ENCODE measurements at regions not wholly inside any gene's neighbourhood (a gene's known extent, or its start where the extent isn't known, plus 50 kb on each side); places are given as distances from the start of the nearest gene placed in this dataset.

- TF ChIP-seq, protein P1, sequence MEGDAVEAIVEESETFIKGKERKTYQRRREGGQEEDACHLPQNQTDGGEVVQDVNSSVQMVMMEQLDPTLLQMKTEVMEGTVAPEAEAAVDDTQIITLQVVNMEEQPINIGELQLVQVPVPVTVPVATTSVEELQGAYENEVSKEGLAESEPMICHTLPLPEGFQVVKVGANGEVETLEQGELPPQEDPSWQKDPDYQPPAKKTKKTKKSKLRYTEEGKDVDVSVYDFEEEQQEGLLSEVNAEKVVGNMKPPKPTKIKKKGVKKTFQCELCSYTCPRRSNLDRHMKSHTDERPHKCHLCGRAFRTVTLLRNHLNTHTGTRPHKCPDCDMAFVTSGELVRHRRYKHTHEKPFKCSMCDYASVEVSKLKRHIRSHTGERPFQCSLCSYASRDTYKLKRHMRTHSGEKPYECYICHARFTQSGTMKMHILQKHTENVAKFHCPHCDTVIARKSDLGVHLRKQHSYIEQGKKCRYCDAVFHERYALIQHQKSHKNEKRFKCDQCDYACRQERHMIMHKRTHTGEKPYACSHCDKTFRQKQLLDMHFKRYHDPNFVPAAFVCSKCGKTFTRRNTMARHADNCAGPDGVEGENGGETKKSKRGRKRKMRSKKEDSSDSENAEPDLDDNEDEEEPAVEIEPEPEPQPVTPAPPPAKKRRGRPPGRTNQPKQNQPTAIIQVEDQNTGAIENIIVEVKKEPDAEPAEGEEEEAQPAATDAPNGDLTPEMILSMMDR (conservative IDR thresholded peaks at IDR 0.05) = no peak
- TF ChIP-seq ZFX (IDR thresholded peaks at IDR 0.05) = no peak
- H3K27ac ChIP-seq = no peak overlapping the region
These were observed 63.8 kb upstream of the GATB start for GRCh38 chr4:151824656-151825055.

DNA sequence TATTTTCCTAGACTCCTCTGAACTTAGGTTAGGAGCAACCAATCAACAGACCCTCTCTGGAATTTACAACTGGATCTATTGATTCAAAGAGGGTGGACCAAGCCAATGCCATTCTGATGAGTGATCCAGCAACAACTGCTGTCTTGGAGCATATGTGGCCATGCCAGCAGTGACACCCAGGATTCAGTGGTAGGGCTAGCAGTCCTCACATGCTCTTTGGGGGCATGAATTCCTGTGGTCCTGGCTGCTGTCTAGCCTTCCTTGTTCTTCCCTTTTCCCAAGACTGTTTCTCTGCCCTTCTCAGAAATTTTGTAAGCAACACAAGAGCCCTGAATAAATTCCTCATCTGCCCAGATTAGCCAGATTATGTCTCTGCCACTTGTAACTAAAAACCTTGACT lies 61.5 kb upstream of the GATB start:
- H3K27ac ChIP-seq = no peak overlapping the region
- no peak for TF ChIP-seq ZFX (IDR thresholded peaks at IDR 0.05)
- TF ChIP-seq, protein P1 (conservative IDR thresholded peaks at IDR 0.05) = no peak

DNA sequence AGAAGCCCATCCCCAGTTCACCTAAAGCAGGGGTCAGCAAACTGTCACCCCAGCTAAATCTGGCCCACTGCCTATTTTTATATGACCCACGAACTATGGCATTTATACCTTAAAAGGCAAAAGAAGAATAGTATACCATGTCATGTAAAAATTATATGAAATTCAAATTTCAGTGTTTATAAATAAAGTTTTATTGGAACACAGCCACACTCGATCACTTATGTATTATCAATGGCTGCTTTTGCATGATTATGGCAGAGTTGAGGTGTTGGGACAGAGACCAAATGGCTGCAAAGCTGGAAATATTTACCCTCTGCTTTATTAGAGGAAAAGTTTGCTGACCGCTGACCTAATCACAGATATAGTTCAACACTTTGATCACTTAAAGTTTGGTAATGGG lies 59.2 kb upstream of the GATB start:
- TF ChIP-seq, protein P1 (conservative IDR thresholded peaks at IDR 0.05) = no peak
- no peak for TF ChIP-seq ZFX (IDR thresholded peaks at IDR 0.05)

GRCh38 chr4:151811403-151811802 lies 50.6 kb upstream of the GATB start:
- TF ChIP-seq, protein P1 (conservative IDR thresholded peaks at IDR 0.05) = no peak
- no peak for TF ChIP-seq ZFX (IDR thresholded peaks at IDR 0.05)
- H3K27ac ChIP-seq = no peak overlapping the region

More for the DNA sequence above, 59.2 kb upstream of the GATB start:
- no peak overlapping the region for H3K27ac ChIP-seq
